Neural progenitor cell (in vitro differentiated cells): ENCODE measurements at regions not wholly inside any gene's neighbourhood (a gene's known extent, or its start where the extent isn't known, plus 50 kb on each side); places are given as distances from the start of the nearest gene placed in this dataset.

Experiments
- DNase-seq: peaks from one replicate; pipeline ENCODE4 v3.0.0-alpha.2; 2016; ENCODE audit warnings: low spot score
- H2AFZ ChIP-seq: fragments of 200-600 bp; sonication (generic); replicated peaks from 2 replicates; pipeline ENCODE4 v1.6.1; 2016; ENCODE audit warnings: antibody characterized with exemption
- H3F3A ChIP-seq: fragments of 200-600 bp; sonication (generic); 2 replicates; pipeline ENCODE4 v1.6.1; 2016; ENCODE audit warnings: antibody characterized with exemption, low read depth
- H3K27ac ChIP-seq: fragments of 200-600 bp; sonication (generic); 2 replicates; pipeline ENCODE4 v1.5.1; 2016; ENCODE audit warnings: mild to moderate bottlenecking
- H3K27me3 ChIP-seq: fragments of 200-600 bp; sonication (generic); 2 replicates; pipeline ENCODE4 v1.6.1; 2016; ENCODE audit warnings: mild to moderate bottlenecking, moderate library complexity
- H3K36me3 ChIP-seq: fragments of 200-600 bp; sonication (generic); 2 replicates; pipeline ENCODE4 v1.5.1; 2016
- H3K4me1 ChIP-seq: fragments of 200-600 bp; sonication (generic); 2 replicates; pipeline ENCODE4 v1.6.1; 2016; ENCODE audit warnings: mixed run types
- H3K4me2 ChIP-seq: fragments of 200-600 bp; sonication (generic); 2 replicates; pipeline ENCODE4 v1.6.1; 2016
- H3K4me3 ChIP-seq: fragments of 200-600 bp; sonication (generic); 2 replicates; pipeline ENCODE4 v1.5.1; 2016
- H3K79me2 ChIP-seq: fragments of 200-600 bp; sonication (generic); 2 replicates; pipeline ENCODE4 v1.6.1; 2016; ENCODE audit warnings: low read depth
- H3K9ac ChIP-seq: fragments of 200-600 bp; sonication (generic); 2 replicates; pipeline ENCODE4 v1.6.1; 2016
- H3K9me3 ChIP-seq: fragments of 200-600 bp; sonication (generic); 2 replicates; pipeline ENCODE4 v1.5.1; 2016; ENCODE audit warnings: low read depth
- H4K20me1 ChIP-seq: fragments of 200-600 bp; sonication (generic); 2 replicates; pipeline ENCODE4 v1.6.1; 2016; ENCODE audit warnings: low read depth
- H3K27ac Mint-ChIP-seq: 3 replicates; pipeline ENCODE4 v1.8.0; 2021; ENCODE audit warnings: mixed read lengths
- H3K27me3 Mint-ChIP-seq: 2 replicates; pipeline ENCODE4 v1.8.0; 2022; ENCODE audit warnings: low read depth, mild to moderate bottlenecking, inconsistent platforms, moderate library complexity, mixed read lengths; ENCODE audit not compliant: insufficient read depth
- H3K36me3 Mint-ChIP-seq: 3 replicates; pipeline ENCODE4 v1.8.0; 2021; ENCODE audit warnings: mixed read lengths
- H3K4me1 Mint-ChIP-seq: 3 replicates; pipeline ENCODE4 v1.8.0; 2021; ENCODE audit warnings: mixed read lengths
- H3K4me3 Mint-ChIP-seq: 3 replicates; pipeline ENCODE4 v1.8.0; 2021; ENCODE audit warnings: mild to moderate bottlenecking, moderate library complexity, mixed read lengths
- H3K9me3 Mint-ChIP-seq: 3 replicates; pipeline ENCODE4 v1.8.0; 2020; ENCODE audit warnings: mixed read lengths
- EZH2 ChIP-seq: fragments of 200-600 bp; sonication (generic); IDR thresholded peaks from 2 replicates; pipeline ENCODE4 v1.6.1; 2017; ENCODE audit warnings: antibody characterized with exemption, mild to moderate bottlenecking, moderate library complexity
- EZH2phosphoT487 ChIP-seq: fragments of 200-600 bp; sonication (generic); IDR thresholded peaks from 2 replicates; pipeline ENCODE4 v1.6.1; 2017; ENCODE audit warnings: antibody characterized with exemption
- TF ChIP-seq, protein P1 (sequence below): fragments of 200-600 bp; sonication (generic); IDR thresholded peaks from 2 replicates; pipeline ENCODE4 v1.5.1; 2017; ENCODE audit warnings: antibody characterized with exemption, mild to moderate bottlenecking

DNA sequence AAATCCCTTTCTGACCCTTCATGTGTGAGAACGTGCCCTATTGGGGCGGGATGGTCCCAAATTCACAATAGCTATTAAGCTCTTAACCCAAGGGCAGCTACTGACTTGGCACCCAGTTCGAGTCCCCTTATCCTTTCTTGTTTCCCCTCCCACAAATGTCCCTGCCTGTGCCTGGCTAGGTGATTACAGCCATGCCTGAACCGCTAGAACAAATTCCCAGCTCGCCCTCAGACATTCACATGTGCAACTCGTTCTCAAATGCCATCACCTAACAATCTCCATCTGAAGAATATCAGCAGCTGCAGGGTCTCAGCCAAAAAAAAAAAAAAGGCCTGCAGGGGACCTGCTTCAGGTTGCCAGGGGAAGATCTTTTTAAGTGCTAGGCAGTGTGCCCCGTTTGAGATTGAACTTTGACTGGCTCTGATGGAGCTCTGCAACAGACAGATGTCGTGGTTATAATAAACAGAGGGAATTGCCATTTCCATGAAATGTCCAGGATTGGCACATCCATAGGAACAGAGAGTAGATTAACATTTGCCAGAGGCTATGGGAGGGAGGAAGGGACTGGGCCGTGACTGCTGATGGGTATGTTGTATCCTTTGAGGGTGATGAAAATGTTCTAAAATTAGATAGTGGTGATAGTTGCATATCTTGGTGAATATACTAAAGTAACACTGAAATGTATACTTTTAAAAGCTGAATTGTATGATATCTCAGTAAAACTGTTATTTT is 347.2 kb upstream of the WWC1 start:
- Histone ChIP-seq H3K36me3 (no peaks in the 10 kb centered on the region), H3K4me2 (no peak overlapping the region), H3K4me1 (no peaks in the 10 kb centered on the region), H3K27me3 (no peaks in the 10 kb centered on the region), H3K4me3 (no peak overlapping the region), H3K27ac (no peak overlapping the region), H3K9ac (no peak overlapping the region), H2AFZ (no peak overlapping the region), H3K9me3 (no peaks in the 10 kb centered on the region), H3K79me2 (no peaks in the 10 kb centered on the region), H3F3A (no peaks in the 10 kb centered on the region), H4K20me1 (no peaks in the 10 kb centered on the region)
- peaks cover 2% of the 10 kb centered on the region for H3K27me3 Mint-ChIP-seq
- peaks cover 47% of the 10 kb centered on the region for H3K4me1 Mint-ChIP-seq
- DNase-seq, result no peak
- no peaks in the 10 kb centered on the region for H3K36me3 Mint-ChIP-seq
- H3K9me3 Mint-ChIP-seq, result no peaks in the 10 kb centered on the region
- peak overlapping the region; percentile 78 for H3K27ac Mint-ChIP-seq
- TF ChIP-seq EZH2 (no peak), EZH2phosphoT487 (no peak)
- TF ChIP-seq, protein P1, sequence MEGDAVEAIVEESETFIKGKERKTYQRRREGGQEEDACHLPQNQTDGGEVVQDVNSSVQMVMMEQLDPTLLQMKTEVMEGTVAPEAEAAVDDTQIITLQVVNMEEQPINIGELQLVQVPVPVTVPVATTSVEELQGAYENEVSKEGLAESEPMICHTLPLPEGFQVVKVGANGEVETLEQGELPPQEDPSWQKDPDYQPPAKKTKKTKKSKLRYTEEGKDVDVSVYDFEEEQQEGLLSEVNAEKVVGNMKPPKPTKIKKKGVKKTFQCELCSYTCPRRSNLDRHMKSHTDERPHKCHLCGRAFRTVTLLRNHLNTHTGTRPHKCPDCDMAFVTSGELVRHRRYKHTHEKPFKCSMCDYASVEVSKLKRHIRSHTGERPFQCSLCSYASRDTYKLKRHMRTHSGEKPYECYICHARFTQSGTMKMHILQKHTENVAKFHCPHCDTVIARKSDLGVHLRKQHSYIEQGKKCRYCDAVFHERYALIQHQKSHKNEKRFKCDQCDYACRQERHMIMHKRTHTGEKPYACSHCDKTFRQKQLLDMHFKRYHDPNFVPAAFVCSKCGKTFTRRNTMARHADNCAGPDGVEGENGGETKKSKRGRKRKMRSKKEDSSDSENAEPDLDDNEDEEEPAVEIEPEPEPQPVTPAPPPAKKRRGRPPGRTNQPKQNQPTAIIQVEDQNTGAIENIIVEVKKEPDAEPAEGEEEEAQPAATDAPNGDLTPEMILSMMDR, result no peak
- no peak overlapping the region for H3K4me3 Mint-ChIP-seq

DNA sequence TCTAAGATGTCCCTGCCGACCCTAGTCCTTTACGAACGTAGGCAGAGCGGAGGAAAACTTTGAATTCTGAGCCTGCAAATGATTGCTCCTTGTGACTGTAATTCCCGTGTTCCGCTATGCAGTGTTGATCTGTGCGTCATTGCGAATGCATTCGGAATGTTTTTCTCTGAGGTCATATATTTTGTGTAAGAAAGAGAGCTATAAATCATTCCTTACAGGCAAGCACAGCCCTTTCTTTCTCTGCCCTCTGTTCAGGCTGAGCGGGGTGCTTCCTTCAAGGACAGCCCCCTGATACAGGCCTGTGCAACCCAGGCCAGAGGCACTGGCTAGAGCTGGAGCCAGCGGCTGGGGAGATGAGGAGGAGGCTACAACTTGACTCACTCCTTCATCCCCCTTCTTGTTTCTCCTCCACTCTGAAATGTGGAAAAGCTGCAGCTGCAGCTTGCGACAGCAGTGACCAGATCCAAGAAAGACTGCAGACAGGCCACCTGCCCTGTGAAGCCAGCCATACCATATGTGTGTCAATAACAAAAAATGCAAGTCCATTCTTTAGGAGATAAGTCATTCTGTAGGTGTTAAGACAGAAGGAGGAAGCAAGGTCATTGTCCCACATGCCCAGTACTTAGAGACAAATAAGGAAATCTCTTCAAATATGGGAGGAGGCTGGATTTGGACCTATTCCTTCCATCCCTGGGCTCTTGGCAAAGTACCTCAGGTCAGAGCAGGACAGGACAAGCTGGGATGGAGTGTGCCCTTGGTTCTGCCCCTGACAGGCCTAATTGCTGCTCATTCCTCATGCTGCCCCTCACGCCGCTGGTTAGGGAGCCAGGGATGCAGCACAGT is 345.7 kb upstream of the WWC1 start:
- Mint-ChIP-seq H3K4me3 (no peak overlapping the region), H3K4me1 (peaks cover 53% of the 10 kb centered on the region), H3K36me3 (no peaks in the 10 kb centered on the region), H3K9me3 (no peaks in the 10 kb centered on the region), H3K27ac (peak overlapping the region; percentile 35), H3K27me3 (peaks cover 2% of the 10 kb centered on the region)
- no peak overlapping the region for H2AFZ ChIP-seq
- H3K4me2 ChIP-seq, result no peak overlapping the region
- no peaks in the 10 kb centered on the region for H3K36me3 ChIP-seq
- H3K79me2 ChIP-seq, result no peaks in the 10 kb centered on the region
- no peaks in the 10 kb centered on the region for H3K4me1 ChIP-seq
- no peaks in the 10 kb centered on the region for H3F3A ChIP-seq
- H3K27me3 ChIP-seq, result no peaks in the 10 kb centered on the region
- no peak overlapping the region for H3K9ac ChIP-seq
- no peak overlapping the region for H3K27ac ChIP-seq
- no peak for TF ChIP-seq EZH2
- TF ChIP-seq, protein P1, result no peak
- no peak for TF ChIP-seq EZH2phosphoT487
- no peaks in the 10 kb centered on the region for H4K20me1 ChIP-seq
- DNase-seq, result no peak
- no peak overlapping the region for H3K4me3 ChIP-seq
- H3K9me3 ChIP-seq, result no peaks in the 10 kb centered on the region

DNA sequence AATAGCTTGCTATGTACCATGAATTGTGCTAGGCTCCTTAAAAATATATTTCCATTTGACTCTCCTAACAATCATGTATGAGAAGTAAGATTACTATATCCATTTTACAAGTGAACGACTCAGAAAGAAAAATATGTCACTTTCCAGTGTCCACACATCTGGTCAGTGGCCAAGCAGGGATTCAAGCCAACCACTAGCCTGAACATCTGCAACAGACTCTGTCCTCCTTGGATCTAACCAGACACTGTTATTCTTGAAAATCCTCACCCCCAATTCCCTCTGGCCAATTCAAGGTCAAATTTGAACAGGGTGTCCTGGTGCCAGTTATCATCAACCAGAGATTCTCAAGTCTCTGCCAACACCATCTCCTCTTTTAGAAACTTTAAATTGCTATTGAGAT is 344.1 kb upstream of the WWC1 start:
- Histone ChIP-seq H2AFZ (no peak overlapping the region), H3K36me3 (no peaks in the 10 kb centered on the region), H3K4me1 (no peaks in the 10 kb centered on the region), H3K79me2 (no peaks in the 10 kb centered on the region), H3K4me3 (no peak overlapping the region), H3F3A (no peaks in the 10 kb centered on the region), H3K4me2 (no peak overlapping the region), H3K27me3 (no peaks in the 10 kb centered on the region), H3K9me3 (no peaks in the 10 kb centered on the region), H4K20me1 (no peaks in the 10 kb centered on the region), H3K9ac (no peak overlapping the region), H3K27ac (no peak overlapping the region)
- no peak for TF ChIP-seq EZH2
- TF ChIP-seq EZH2phosphoT487, result no peak
- TF ChIP-seq, protein P1, result no peak
- H3K27me3 Mint-ChIP-seq, result peaks cover 2% of the 10 kb centered on the region
- H3K36me3 Mint-ChIP-seq, result no peaks in the 10 kb centered on the region
- H3K4me3 Mint-ChIP-seq, result no peak overlapping the region
- H3K9me3 Mint-ChIP-seq, result no peaks in the 10 kb centered on the region
- no peak overlapping the region for H3K27ac Mint-ChIP-seq
- peaks cover 63% of the 10 kb centered on the region for H3K4me1 Mint-ChIP-seq
- no peak for DNase-seq
